Motor neuron (in vitro differentiated cells): ENCODE measurements at regions not wholly inside any gene's neighbourhood (a gene's known extent, or its start where the extent isn't known, plus 50 kb on each side); places are given as distances from the start of the nearest gene placed in this dataset.

ENCODE experiments used
- ATAC-seq, 8 experiments: fragments of 200-7000 bp; cut with Tn5 transposase; replicated peaks in 6 of 8; 2 replicates each; pipeline ENCODE4 v1.8.0; 2021; ENCODE audit warnings: mild to moderate bottlenecking in 8 of 8, moderate library complexity in 8 of 8
- H3K27ac ChIP-seq, 2 donors: fragments of 250-450 bp; sonication (Bioruptor Pico); 2 replicates each; pipeline ENCODE4 v1.9.0; 2021; ENCODE audit warnings: antibody characterized with exemption in 2 of 2, mild to moderate bottlenecking in 2 of 2, moderate library complexity in 1 of 2
- H3K4me1 ChIP-seq, 2 donors: fragments of 250-450 bp; sonication (Bioruptor Pico); replicated peaks in 1 of 2; 2 replicates each; pipeline ENCODE4 v1.6.1; 2021; ENCODE audit warnings: antibody characterized with exemption in 2 of 2, mild to moderate bottlenecking in 2 of 2, moderate library complexity in 1 of 2
- H3K4me3 ChIP-seq, 5 donors: fragments of 250-450 bp; sonication (Bioruptor Pico); 2 replicates each; pipeline ENCODE4 v1.9.0; 2021; ENCODE audit warnings: antibody characterized with exemption in 5 of 5, mild to moderate bottlenecking in 5 of 5, moderate library complexity in 4 of 5
- WGBS, 10 experiments: fragments of 450-650 bp; shearing (Covaris generic); methylation state at CpG; one replicate each; pipeline ENCODE4 v1.0.0; 2022; 5-methylcytosine and 5-hydroxymethylcytosine counted together
- in situ Hi-C, 9 experiments: fragments of 400-800 bp; cut with MboI; loops; one replicate each; pipeline ENCODE4 v1.15.0; 2021; ENCODE audit warnings: low sequenced_read_pairs in 9 of 9, low pct_unique_long_range_greater_than_20kb in 2 of 9; ENCODE audit not compliant: unreplicated experiment in 9 of 9

DNA sequence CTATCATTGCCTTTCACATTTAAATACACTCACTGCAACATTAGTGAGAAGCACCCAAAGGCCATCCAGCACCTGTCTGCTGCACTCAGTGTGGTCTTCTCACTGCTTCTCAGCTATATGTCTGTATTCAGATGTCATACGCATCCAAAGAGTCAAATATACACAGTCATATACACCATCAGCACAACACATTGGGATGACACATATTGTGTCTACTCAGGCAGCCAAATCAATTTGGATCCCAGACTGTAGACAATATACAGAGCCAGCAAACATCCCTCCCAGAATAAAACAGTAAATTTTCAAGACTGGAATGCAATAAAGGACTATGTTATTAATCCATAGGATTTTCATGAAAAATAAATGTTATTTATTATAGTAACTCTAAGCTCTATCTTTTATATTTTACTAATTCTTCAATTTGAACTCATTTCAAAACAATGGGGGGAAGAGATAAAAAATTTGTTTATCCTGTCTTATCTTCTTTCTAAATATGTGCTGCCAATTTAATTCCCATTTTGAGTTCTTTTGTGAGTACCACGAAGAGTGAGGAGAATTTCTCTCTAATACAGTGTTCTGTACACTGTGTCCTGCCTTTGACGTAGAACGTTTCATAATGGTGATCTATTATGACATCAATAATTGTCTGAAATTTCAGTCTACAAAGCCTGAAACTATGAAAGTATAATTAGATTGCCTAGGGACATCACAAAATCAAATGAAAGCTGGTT, 602.2 kb upstream of the CXADR start:
- in situ Hi-C loops, result no loop called here
- Histone ChIP-seq H3K4me1 (no peaks in the 10 kb centered on the region), H3K27ac (no peak overlapping the region), H3K4me3 (no peak overlapping the region)
- ATAC-seq, result peak in 1 of 8 experiments; percentile 35
- WGBS, 10 experiments, result 46 to 88% (median 70%) methylated on average over 3 to 4 of the region's 4 CpGs

DNA sequence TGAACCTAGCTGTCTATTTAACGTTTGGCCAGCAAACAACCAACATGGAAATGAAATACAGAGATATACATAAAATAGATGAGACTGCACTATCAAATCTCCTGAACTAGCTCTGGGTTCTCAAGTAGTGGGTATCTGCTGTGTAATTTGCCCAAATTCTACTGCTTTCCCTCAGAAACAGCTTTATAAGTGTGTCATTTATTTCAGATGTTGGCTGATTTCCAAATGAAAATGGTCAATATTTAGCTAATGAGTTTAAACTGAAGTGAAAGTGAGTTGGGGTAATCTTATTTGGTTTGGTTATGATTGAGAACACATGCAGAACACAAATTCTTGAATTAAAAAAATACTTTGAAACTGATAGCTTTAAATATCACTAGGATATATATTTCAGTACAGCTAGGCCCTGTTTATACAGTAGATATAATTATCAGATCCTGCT, 601.7 kb upstream of the CXADR start:
- H3K27ac ChIP-seq, result no peak overlapping the region
- no peak overlapping the region for H3K4me3 ChIP-seq
- no peaks in the 10 kb centered on the region for H3K4me1 ChIP-seq
- ATAC-seq, result peak in 1 of 8 experiments; percentile 12
- in situ Hi-C loops, result no loop called here
- 0 to 100% (median 86%) methylated on average over 1 of the region's 1 CpG; no CpG with 5 or more reads in 1 of the 10 experiments for WGBS, 10 experiments

DNA sequence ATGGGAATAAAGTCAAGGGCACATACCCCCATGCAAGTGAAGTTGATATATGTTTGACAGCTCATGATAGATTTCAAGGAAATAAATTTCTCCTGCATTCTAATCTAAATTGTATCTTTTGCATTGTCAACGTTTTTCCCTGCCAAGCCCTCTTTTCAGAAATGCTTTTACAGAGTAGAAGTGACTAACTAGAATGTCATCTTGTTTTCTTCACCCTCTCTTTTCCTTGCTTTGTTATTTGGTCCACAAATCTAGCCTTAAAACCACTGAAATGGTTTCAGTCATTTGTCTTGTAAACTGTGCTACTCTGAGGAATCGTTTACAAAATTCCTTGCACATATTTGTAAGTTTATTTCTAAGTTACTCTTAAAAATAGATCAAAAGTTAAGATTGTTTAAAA, 600.8 kb upstream of the CXADR start:
- Histone ChIP-seq H3K4me3 (no peak overlapping the region), H3K4me1 (no peaks in the 10 kb centered on the region), H3K27ac (no peak overlapping the region)
- ATAC-seq, result peak in 1 of 8 experiments; percentile 43
- in situ Hi-C loops, result no loop called here
- 0 to 64% (median 45%) methylated on average over 1 to 2 of the region's 2 CpGs for WGBS, 10 experiments

DNA sequence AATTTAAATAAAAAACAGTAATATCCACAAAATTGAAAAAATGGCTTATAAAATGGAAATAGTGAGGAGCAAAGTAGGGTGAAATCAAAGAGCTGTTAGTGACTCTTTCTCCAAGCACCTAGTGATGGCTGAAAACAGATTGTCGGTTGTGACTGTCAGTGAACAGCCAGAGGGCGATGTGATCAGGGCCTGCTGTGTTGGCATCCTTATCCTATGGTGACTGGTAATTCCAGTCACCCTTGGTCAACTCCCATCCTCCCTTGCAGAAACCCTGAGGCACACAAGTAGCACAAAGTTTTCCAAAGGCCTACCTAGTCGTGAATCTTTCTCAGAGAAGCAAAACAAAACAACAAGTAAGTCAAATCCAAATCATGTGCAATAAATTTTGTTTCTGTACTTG, 599.8 kb upstream of the CXADR start:
- Histone ChIP-seq H3K27ac (no peak overlapping the region), H3K4me1 (no peaks in the 10 kb centered on the region), H3K4me3 (no peak overlapping the region)
- WGBS, 10 experiments, result 17 to 100% (median 64%) methylated on average over 1 to 3 of the region's 3 CpGs; no CpG with 5 or more reads in 2 of the 10 experiments
- in situ Hi-C loops, result no loop called here
- no peak for ATAC-seq

DNA sequence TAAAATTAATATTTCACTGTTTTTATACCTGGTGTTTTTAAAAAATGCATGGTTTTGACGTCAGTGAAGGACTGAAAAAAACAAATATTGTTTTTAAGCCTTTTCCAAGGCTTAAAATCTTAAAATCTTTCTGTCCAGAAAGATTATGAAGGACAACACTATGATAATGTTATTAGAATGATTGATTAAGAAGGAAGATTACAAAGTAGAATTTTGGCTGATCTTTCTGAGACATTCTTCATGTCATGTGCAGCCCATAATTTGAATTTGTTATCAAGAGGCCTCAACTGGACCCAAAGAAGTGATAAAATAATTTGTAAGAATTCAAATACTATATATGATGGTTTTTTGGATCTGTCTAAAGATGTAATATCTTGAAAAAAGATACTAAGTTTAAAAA, 584.4 kb upstream of the CXADR start:
- WGBS, 10 experiments, result 0 to 6% (median 0%) methylated on average over 1 of the region's 1 CpG; no CpG with 5 or more reads in 2 of the 10 experiments
- Histone ChIP-seq H3K27ac (no peak overlapping the region), H3K4me1 (no peaks in the 10 kb centered on the region), H3K4me3 (no peak overlapping the region)
- ATAC-seq, result no peak
- in situ Hi-C loops, result no loop called here

DNA sequence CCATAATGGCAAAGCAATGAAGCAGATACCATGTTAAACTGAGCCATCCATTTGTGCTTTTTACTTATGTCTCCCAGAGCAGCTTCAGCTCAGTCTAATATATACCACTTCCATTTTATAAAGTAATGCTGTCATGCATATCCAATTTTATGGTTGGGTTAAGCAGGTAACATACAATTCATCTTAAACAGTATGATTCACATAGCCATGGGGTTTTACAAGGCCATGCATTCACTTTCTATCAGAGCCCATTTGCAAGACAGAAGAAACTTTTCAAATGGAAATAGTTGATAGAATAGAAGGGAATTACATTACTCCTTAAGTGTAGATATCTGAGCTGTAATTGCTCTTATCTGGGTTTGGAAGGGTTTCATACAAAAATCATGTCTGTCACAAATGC, 580.5 kb upstream of the CXADR start:
- ATAC-seq, result no peak
- in situ Hi-C loops, result no loop called here
- Histone ChIP-seq H3K4me1 (peaks cover 0 to 3% of the 10 kb centered on the region in 2 donors), H3K27ac (no peak overlapping the region), H3K4me3 (no peak overlapping the region)

DNA sequence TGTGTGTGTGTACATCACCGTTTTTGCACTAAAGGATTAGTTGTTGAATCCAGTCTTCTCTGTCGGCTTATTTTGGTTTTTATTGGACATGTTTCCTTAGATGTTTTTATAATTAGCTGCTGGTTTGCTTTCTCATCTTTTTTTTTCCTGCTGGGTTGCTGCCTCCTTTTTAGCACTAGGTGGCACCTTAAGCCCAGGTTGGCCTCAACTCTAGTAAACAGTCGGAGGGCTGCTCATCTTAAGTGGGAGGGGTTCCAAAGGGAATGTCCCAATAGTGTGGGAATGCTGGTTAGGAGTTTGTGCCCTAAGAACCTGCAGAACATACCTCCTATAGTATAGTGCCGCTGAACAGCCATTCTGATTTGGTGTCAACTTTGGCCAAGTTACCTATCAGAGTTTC, 570.1 kb upstream of the CXADR start:
- in situ Hi-C loops, result no loop called here
- H3K4me1 ChIP-seq, result no peaks in the 10 kb centered on the region
- no peak overlapping the region for H3K4me3 ChIP-seq
- 40 to 100% (median 63%) methylated on average over 1 to 3 of the region's 4 CpGs; no CpG with 5 or more reads in 2 of the 10 experiments for WGBS, 10 experiments
- no peak overlapping the region for H3K27ac ChIP-seq
- ATAC-seq, result peak in 1 of 8 experiments; percentile 48

DNA sequence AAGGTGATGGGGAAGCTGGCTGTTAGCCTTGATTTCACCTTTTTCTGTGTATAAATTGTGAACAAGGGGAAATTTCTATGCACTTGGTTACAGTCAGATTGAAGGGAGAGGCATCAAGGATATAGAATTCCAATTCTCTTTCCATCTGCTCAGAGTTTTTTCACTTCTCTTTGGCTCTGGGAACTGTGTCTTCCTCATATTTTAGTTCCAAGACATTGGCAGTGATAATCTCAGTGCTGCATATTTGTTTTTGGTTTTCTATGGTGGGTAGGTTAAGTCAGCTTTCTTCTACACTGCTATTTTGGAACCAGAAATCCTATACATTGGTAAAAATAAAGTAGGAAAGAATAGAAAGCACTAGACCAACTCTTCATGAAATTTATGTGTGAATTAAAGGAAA, 569.6 kb upstream of the CXADR start:
- in situ Hi-C loops, result no loop called here
- ATAC-seq, result no peak
- no peak overlapping the region for H3K4me3 ChIP-seq
- no peak overlapping the region for H3K27ac ChIP-seq
- no peaks in the 10 kb centered on the region for H3K4me1 ChIP-seq

DNA sequence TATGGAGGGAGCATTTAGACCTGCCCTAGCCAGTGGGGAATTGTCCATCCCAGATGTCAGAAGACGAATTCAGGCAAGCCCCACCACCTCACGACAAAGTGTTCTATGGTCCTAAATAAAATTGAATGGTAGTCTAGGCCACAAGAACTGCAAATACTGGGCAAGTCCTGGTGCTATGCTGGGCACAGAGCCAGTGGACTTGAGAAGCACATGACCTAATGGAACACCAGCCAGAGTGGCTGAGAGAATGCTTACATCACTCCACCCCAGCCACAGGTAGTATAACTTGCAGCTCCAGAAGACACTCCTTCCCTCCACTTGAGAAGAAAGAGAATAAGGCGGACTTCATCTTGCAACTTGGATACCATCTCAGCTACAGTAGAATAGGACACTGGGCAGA, 567.3 kb upstream of the CXADR start:
- H3K4me3 ChIP-seq, result no peak overlapping the region
- in situ Hi-C loops, result no loop called here
- 40 to 100% (median 75%) methylated on average over 1 to 2 of the region's 3 CpGs; no CpG with 5 or more reads in 4 of the 10 experiments for WGBS, 10 experiments
- no peak overlapping the region for H3K27ac ChIP-seq
- no peaks in the 10 kb centered on the region for H3K4me1 ChIP-seq
- ATAC-seq, result no peak

DNA sequence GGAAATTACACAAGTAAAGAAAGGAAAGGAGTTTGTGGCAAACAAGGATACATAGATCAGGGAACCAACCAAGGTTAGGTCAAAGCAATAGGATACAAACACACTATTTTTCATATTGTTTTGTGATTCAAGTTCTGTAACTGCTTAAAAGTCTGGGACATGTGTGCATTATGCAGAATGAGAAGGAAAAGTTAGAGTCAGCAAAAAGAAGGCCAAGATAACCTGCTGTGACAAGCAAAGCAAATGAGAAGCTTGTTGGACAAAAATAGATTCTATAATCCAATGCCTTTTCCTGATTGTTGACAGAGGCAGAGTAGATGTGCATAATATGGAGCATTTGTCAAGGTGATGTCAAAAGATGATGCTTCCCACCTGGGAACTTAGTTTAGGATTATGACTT, 556.0 kb upstream of the CXADR start:
- H3K4me3 ChIP-seq, result no peak overlapping the region
- in situ Hi-C loops, result loop anchor here in 1 of 9 experiments (25.0 kb wide), 1 partner anchor 95 kb away; no protein-coding TSS in a partner anchor
- no peak overlapping the region for H3K27ac ChIP-seq
- no peak for ATAC-seq
- H3K4me1 ChIP-seq, result peaks cover 2 to 4% of the 10 kb centered on the region in 2 donors

DNA sequence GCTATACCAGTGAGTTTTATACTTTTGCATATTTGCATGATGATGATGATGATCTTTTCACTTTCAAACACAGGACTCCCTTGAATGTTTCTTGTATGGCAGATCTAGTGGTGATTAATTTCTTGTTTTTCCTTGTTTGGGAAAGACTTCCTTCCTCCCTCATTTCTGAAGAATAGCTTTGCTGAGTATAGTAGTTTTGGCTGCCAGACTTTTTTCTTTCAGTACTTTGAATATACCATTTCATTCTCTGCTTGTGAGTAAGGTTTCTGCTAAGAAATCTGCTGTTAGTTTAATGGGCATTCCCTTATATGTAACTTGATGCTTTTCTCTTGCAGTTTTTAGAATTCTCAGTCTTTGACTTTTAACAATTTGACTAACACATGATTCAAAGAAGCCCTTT, 547.4 kb upstream of the CXADR start:
- H3K27ac ChIP-seq, result no peak overlapping the region
- H3K4me3 ChIP-seq, result no peak overlapping the region
- ATAC-seq, result no peak
- in situ Hi-C loops, result loop anchor here in 1 of 9 experiments (25.0 kb wide), 1 partner anchor 103 kb away; no protein-coding TSS in a partner anchor
- H3K4me1 ChIP-seq, result no peaks in the 10 kb centered on the region

DNA sequence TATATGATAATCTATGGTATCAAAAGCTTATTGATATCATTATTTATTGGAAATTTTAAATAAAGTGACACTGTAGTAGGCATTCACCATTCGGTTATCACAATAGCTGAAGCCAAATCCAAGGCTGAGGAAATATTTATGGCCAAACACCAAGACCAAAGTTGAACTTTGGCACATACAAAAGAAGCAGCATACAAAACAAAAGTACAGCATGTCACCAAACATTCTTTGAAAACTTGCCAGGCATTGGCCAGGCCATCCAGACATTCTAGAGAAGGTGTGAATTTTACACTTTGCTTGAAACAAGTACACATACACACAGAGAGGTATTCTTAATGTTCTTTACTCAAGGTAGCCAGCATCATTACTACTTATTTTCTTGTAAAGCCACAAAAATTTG, 544.4 kb upstream of the CXADR start:
- Histone ChIP-seq H3K4me3 (no peak overlapping the region), H3K4me1 (no peaks in the 10 kb centered on the region), H3K27ac (no peak overlapping the region)
- in situ Hi-C loops, result loop anchor here in 1 of 9 experiments (25.0 kb wide), 1 partner anchor 106 kb away; no protein-coding TSS in a partner anchor
- WGBS, 10 experiments, result 0 to 100% (median 75%) methylated on average over 1 of the region's 1 CpG; no CpG with 5 or more reads in 2 of the 10 experiments
- no peak for ATAC-seq

DNA sequence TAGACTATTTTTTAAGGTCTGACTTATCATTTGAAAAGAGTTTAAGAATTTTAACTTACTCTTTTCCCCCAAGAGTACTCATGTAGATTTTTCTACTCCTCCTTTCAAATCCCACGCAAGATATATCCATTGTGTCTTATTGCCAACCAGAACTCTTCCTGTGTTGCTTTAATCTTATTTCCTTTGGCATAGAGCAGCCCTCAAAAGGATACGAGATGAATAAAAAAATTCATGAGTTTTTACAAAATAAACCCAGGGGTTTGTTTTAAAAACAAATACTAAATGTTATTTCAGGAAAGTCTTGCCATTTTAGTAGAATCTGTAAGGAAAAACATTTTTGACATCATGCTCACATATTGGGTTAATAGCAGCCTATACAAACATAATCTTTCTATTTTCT, 543.2 kb upstream of the CXADR start:
- 32 to 100% (median 83%) methylated on average over 1 to 2 of the region's 2 CpGs for WGBS, 10 experiments

DNA sequence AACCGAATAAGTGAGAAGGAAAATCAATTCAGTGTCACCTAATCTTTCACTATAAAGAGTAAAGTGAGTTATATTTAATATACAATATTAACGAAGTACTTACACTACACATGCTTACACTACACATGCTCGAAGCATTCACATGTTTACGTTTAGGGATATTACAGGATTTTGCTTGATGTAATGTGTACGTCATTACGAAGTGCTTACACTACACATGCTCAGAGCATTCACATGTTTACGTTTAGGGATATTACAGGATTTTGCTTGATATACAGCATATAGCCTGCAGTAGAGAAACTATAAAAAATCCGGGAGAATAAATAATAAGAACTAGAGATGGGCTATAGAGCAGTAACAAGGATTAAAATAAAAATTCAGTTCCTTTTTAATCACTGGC, 538.8 kb upstream of the CXADR start:
- WGBS, 10 experiments, result 54 to 97% (median 90%) methylated on average over 6 to 8 of the region's 8 CpGs

More for the DNA sequence above, 543.2 kb upstream of the CXADR start:
- no peaks in the 10 kb centered on the region for H3K4me1 ChIP-seq
- ATAC-seq, result no peak
- in situ Hi-C loops, result loop anchor here in 1 of 9 experiments (25.0 kb wide), 1 partner anchor 107 kb away; no protein-coding TSS in a partner anchor
- H3K27ac ChIP-seq, result no peak overlapping the region
- H3K4me3 ChIP-seq, result no peak overlapping the region

More for the DNA sequence above, 538.8 kb upstream of the CXADR start:
- Histone ChIP-seq H3K4me3 (no peak overlapping the region), H3K27ac (no peak overlapping the region), H3K4me1 (peaks cover 9 to 13% of the 10 kb centered on the region in 2 donors)
- in situ Hi-C loops, result loop anchor here in 1 of 9 experiments (25.0 kb wide), 1 partner anchor 112 kb away; no protein-coding TSS in a partner anchor
- no peak for ATAC-seq
